SU-DHL-6 (cell line): ENCODE measurements at regions not wholly inside any gene's neighbourhood (a gene's known extent, or its start where the extent isn't known, plus 50 kb on each side); places are given as distances from the start of the nearest gene placed in this dataset.

Experiments
- H2AFZ ChIP-seq: fragments of 200-600 bp; sonication (generic); 2 replicates; pipeline ENCODE4 v1.6.1; 2014; ENCODE audit warnings: low read depth, mild to moderate bottlenecking, moderate library complexity, mixed read lengths, antibody characterized with exemption, low read length; ENCODE audit not compliant: severe bottlenecking
- H3F3A ChIP-seq: fragments of 200-600 bp; shearing (Covaris generic); 2 replicates; pipeline ENCODE4 v1.6.0; 2016; ENCODE audit warnings: antibody characterized with exemption, mild to moderate bottlenecking; ENCODE audit not compliant: insufficient read depth
- H3K27ac ChIP-seq: fragments of 200-600 bp; sonication (generic); 2 replicates; pipeline ENCODE4 v1.5.1; 2016; ENCODE audit warnings: low read depth, mild to moderate bottlenecking, low read length, moderate library complexity, mixed read lengths
- H3K27me3 ChIP-seq: fragments of 200-600 bp; sonication (generic), shearing (Covaris generic); 2 replicates; pipeline ENCODE4 v1.6.0; 2014; ENCODE audit warnings: mild to moderate bottlenecking, low read length
- H3K36me3 ChIP-seq: fragments of 200-600 bp; sonication (generic); 2 replicates; pipeline ENCODE4 v1.6.1; 2014; ENCODE audit warnings: mild to moderate bottlenecking, low read length, mixed read lengths
- H3K4me2 ChIP-seq: fragments of 300-600, 200-600 bp; shearing (Covaris generic), sonication (generic); 2 replicates; pipeline ENCODE4 v1.6.0; 2014; ENCODE audit warnings: low read length, low read depth, mild to moderate bottlenecking; ENCODE audit not compliant: poor library complexity, severe bottlenecking
- H3K4me3 ChIP-seq: fragments of 200-600 bp; sonication (generic); 2 replicates; pipeline ENCODE4 v1.5.1; 2014; ENCODE audit warnings: antibody characterized with exemption, low read length, mild to moderate bottlenecking, mixed read lengths; ENCODE audit not compliant: insufficient read depth, poor library complexity, severe bottlenecking
- H3K79me2 ChIP-seq: fragments of 200-600 bp; sonication (generic); 2 replicates; pipeline ENCODE4 v1.6.1; 2014; ENCODE audit warnings: mild to moderate bottlenecking, low read length, moderate library complexity; ENCODE audit not compliant: insufficient read depth
- H3K9ac ChIP-seq: fragments of 200-600 bp; sonication (generic); 2 replicates; pipeline ENCODE4 v1.7.0; 2014; ENCODE audit warnings: mild to moderate bottlenecking, low read length
- H3K9me2 ChIP-seq: fragments of 200-600 bp; sonication (generic); replicated peaks from 2 replicates; pipeline ENCODE4 v1.6.1; 2014; ENCODE audit warnings: low read length; ENCODE audit not compliant: insufficient read depth
- H3K9me3 ChIP-seq: fragments of 200-600 bp; sonication (generic); 2 replicates; pipeline ENCODE4 v1.6.1; 2014; ENCODE audit warnings: low read length, mixed read lengths; ENCODE audit not compliant: insufficient read depth
- H4K20me1 ChIP-seq: fragments of 200-600 bp; sonication (generic); 2 replicates; pipeline ENCODE4 v1.6.1; 2014; ENCODE audit warnings: low read depth, mild to moderate bottlenecking, antibody characterized with exemption, low read length, moderate library complexity, mixed read lengths
- EZH2phosphoT487 ChIP-seq: fragments of 200-600 bp; sonication (generic), shearing (Covaris generic); conservative IDR thresholded peaks from 2 replicates; pipeline ENCODE4 v1.6.1; 2018; ENCODE audit warnings: mild to moderate bottlenecking, antibody characterized with exemption, low read length, moderate library complexity, mixed read lengths
- TF ChIP-seq, protein P1 (sequence below): fragments of 200-600 bp; sonication (generic); IDR thresholded peaks from one replicate; pipeline ENCODE4 v1.5.1; 2017; ENCODE audit warnings: antibody characterized with exemption, mild to moderate bottlenecking, low read length, moderate library complexity; ENCODE audit not compliant: insufficient read depth, poor library complexity, severe bottlenecking

DNA sequence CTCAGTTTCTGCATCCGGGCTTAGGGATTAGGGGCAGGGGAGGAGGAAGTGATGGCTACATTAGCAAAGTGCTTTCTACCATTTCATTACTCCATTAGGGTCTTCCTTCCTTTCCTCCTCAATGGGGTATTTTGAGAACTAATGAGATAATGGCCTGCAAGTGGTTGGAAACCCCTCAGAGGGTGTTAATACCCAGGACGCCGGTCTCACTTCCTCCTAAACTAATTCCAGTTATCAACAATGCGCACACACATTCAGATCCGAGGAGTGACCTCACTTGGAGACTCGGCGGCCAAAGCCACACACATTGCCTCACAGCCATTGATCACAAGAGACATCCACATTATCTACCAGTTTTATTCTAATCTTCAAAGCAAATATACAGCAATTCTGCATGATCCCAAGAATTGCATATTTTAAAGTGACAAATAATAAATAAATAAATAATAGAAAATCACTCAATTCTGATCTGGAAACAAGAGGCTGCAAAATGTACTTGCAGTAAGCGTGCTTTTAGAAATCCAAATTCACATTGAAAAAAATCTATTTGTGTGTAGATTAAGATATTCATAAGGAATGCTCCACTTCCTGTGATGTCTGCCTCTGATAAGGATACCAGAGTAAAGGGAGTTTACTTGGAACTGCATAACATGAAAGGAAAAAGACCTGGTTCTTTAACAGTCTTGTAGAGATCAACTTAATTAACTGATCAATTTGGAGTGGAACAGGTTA, 329.1 kb downstream of the FBXW7 start:
- H3K36me3 ChIP-seq: no peaks in the 10 kb centered on the region
- H3K9ac ChIP-seq: no peak overlapping the region
- H3K27ac ChIP-seq: no peak overlapping the region
- no peak overlapping the region for H2AFZ ChIP-seq
- no peaks in the 10 kb centered on the region for H3K27me3 ChIP-seq
- no peaks in the 10 kb centered on the region for H3K9me3 ChIP-seq
- TF ChIP-seq, protein P1, sequence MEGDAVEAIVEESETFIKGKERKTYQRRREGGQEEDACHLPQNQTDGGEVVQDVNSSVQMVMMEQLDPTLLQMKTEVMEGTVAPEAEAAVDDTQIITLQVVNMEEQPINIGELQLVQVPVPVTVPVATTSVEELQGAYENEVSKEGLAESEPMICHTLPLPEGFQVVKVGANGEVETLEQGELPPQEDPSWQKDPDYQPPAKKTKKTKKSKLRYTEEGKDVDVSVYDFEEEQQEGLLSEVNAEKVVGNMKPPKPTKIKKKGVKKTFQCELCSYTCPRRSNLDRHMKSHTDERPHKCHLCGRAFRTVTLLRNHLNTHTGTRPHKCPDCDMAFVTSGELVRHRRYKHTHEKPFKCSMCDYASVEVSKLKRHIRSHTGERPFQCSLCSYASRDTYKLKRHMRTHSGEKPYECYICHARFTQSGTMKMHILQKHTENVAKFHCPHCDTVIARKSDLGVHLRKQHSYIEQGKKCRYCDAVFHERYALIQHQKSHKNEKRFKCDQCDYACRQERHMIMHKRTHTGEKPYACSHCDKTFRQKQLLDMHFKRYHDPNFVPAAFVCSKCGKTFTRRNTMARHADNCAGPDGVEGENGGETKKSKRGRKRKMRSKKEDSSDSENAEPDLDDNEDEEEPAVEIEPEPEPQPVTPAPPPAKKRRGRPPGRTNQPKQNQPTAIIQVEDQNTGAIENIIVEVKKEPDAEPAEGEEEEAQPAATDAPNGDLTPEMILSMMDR: no peak
- TF ChIP-seq EZH2phosphoT487: no peak
- H4K20me1 ChIP-seq: no peaks in the 10 kb centered on the region
- H3K4me2 ChIP-seq: no peak overlapping the region
- no peaks in the 10 kb centered on the region for H3K9me2 ChIP-seq
- H3F3A ChIP-seq: no peaks in the 10 kb centered on the region
- H3K79me2 ChIP-seq: no peaks in the 10 kb centered on the region
- H3K4me3 ChIP-seq: no peak overlapping the region

DNA sequence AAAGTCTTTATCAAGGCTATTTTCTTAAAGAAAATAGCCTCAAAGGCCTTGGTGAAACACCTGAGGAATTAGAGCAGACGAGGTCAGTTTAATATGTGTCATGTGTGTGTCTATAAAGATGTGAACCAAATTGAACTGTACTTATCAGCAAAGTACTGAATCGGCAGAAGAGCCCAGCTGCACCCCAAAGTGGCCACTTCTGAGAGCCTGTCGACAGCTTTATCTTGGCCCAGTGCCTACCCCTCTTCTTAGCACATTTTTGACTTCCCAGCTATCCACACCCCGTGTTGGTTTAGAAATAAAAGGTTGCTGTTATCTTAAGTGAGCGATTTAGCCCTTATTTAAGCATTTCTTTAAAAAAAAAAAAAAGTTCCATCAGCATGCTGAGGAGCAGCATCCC, 329.7 kb downstream of the FBXW7 start:
- Histone ChIP-seq H3K9ac (no peak overlapping the region), H2AFZ (no peak overlapping the region), H3K4me3 (no peak overlapping the region), H3K9me2 (no peaks in the 10 kb centered on the region), H3F3A (no peaks in the 10 kb centered on the region), H4K20me1 (no peaks in the 10 kb centered on the region), H3K27ac (no peak overlapping the region), H3K79me2 (no peaks in the 10 kb centered on the region), H3K9me3 (no peaks in the 10 kb centered on the region), H3K4me2 (no peak overlapping the region), H3K27me3 (no peaks in the 10 kb centered on the region), H3K36me3 (no peaks in the 10 kb centered on the region)
- TF ChIP-seq, protein P1: no peak
- no peak for TF ChIP-seq EZH2phosphoT487

DNA sequence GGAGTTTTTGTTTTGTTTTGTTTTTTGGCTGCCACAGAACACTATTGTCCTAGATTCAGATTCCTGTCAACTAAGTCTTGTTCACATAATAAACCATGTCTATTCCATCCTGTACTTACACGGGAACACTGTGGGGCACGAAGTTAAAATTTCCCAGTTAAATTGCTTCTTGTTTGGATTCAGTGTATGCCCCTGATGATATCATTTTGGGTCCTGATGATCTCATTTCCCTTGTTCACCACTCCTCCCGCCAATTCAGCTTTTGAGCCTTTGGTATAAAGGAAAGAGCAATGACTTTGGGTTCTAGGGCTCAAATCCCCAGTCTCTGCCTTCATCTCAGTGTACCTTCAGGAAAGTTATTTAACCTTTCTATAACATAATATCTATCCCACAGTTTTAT, 333.5 kb downstream of the FBXW7 start:
- Histone ChIP-seq H3K9me3 (no peaks in the 10 kb centered on the region), H3K27me3 (no peaks in the 10 kb centered on the region), H2AFZ (no peak overlapping the region), H3K9me2 (no peaks in the 10 kb centered on the region), H3K4me2 (no peak overlapping the region), H3K36me3 (no peaks in the 10 kb centered on the region), H3K9ac (no peak overlapping the region), H3K27ac (no peak overlapping the region), H4K20me1 (no peaks in the 10 kb centered on the region), H3K79me2 (no peaks in the 10 kb centered on the region), H3K4me3 (no peak overlapping the region), H3F3A (no peaks in the 10 kb centered on the region)
- TF ChIP-seq EZH2phosphoT487: no peak
- TF ChIP-seq, protein P1: no peak
